Activated CD4-positive, alpha-beta T cell treated with anti-CD3 and anti-CD28 coated beads, Interleukin-2, amount 10 ng/mL, durations not matched to agents 24 days and 14 days (primary cell): ENCODE measurements at regions not wholly inside any gene's neighbourhood (a gene's known extent, or its start where the extent isn't known, plus 50 kb on each side); places are given as distances from the start of the nearest gene placed in this dataset.

Experiments used
- DNase-seq: peaks from one replicate; pipeline ENCODE4 v3.0.0; 2022
- H3K27ac Mint-ChIP-seq: one replicate; pipeline ENCODE4 v1.8.0; 2022; ENCODE audit warnings: mild to moderate bottlenecking, mixed read lengths
- H3K27me3 Mint-ChIP-seq: one replicate; pipeline ENCODE4 v1.8.0; 2022; ENCODE audit warnings: mixed read lengths
- H3K36me3 Mint-ChIP-seq: one replicate; pipeline ENCODE4 v1.8.0; 2022; ENCODE audit warnings: low read depth, mild to moderate bottlenecking, mixed read lengths
- H3K4me1 Mint-ChIP-seq: one replicate; pipeline ENCODE4 v1.8.0; 2021; ENCODE audit warnings: mixed read lengths
- H3K4me3 Mint-ChIP-seq: one replicate; pipeline ENCODE4 v1.8.0; 2022; ENCODE audit warnings: mild to moderate bottlenecking, moderate library complexity, mixed read lengths
- H3K9me3 Mint-ChIP-seq: one replicate; pipeline ENCODE4 v1.8.0; 2021; ENCODE audit warnings: mixed read lengths
- intact Hi-C: fragments of 100-400 bp; cut with micrococcal nuclease; formaldehyde crosslinking; loops from one replicate; pipeline ENCODE4 v1.15.1; 2023

- Mint-ChIP-seq H3K4me3 (no peak overlapping the region), H3K27ac (no peak overlapping the region), H3K9me3 (peaks cover 28% of the 10 kb centered on the region), H3K27me3 (peaks cover 2% of the 10 kb centered on the region), H3K4me1 (no peaks in the 10 kb centered on the region), H3K36me3 (no peaks in the 10 kb centered on the region)
- no peak for DNase-seq
- intact Hi-C loops = no loop called here
These were observed 110.9 kb downstream of the GALR1 start for GRCh38 chr18:77360315-77361190.

- no peak for DNase-seq
- intact Hi-C loops = no loop called here
These were observed 111.7 kb downstream of the GALR1 start for GRCh38 chr18:77361382-77361781.

GRCh38 chr18:77365667-77366066 is 116.0 kb downstream of the GALR1 start:
- no peaks in the 10 kb centered on the region for H3K36me3 Mint-ChIP-seq
- H3K4me1 Mint-ChIP-seq = no peaks in the 10 kb centered on the region
- DNase-seq = no peak
- no peak overlapping the region for H3K27ac Mint-ChIP-seq
- peaks cover 26% of the 10 kb centered on the region for H3K9me3 Mint-ChIP-seq
- intact Hi-C loops = no loop called here
- peaks cover 12% of the 10 kb centered on the region for H3K27me3 Mint-ChIP-seq
- no peak overlapping the region for H3K4me3 Mint-ChIP-seq

More at GRCh38 chr18:77361382-77361781, 111.7 kb downstream of the GALR1 start:
- H3K4me3 Mint-ChIP-seq = no peak overlapping the region
- peaks cover 7% of the 10 kb centered on the region for H3K27me3 Mint-ChIP-seq
- H3K4me1 Mint-ChIP-seq = no peaks in the 10 kb centered on the region
- H3K9me3 Mint-ChIP-seq = peaks cover 28% of the 10 kb centered on the region
- H3K36me3 Mint-ChIP-seq = no peaks in the 10 kb centered on the region
- H3K27ac Mint-ChIP-seq = no peak overlapping the region

- Mint-ChIP-seq H3K27ac (no peak overlapping the region), H3K27me3 (peaks cover 12% of the 10 kb centered on the region), H3K9me3 (peaks cover 20% of the 10 kb centered on the region), H3K36me3 (no peaks in the 10 kb centered on the region), H3K4me1 (no peaks in the 10 kb centered on the region), H3K4me3 (no peak overlapping the region)
- intact Hi-C loops = no loop called here
- DNase-seq = no peak
These were observed 116.5 kb downstream of the GALR1 start for GRCh38 chr18:77366067-77366719.

GRCh38 chr18:77366720-77367641 is 117.3 kb downstream of the GALR1 start:
- no peaks in the 10 kb centered on the region for H3K36me3 Mint-ChIP-seq
- no peak overlapping the region for H3K4me3 Mint-ChIP-seq
- intact Hi-C loops = no loop called here
- no peak overlapping the region for H3K27ac Mint-ChIP-seq
- H3K27me3 Mint-ChIP-seq = peaks cover 12% of the 10 kb centered on the region
- H3K9me3 Mint-ChIP-seq = peaks cover 15% of the 10 kb centered on the region
- no peak for DNase-seq
- H3K4me1 Mint-ChIP-seq = no peaks in the 10 kb centered on the region

GRCh38 chr18:77369644-77370043 is 120.0 kb downstream of the GALR1 start:
- intact Hi-C loops = no loop called here
- no peak overlapping the region for H3K4me3 Mint-ChIP-seq

GRCh38 chr18:77373730-77374445 is 124.2 kb downstream of the GALR1 start:
- no peaks in the 10 kb centered on the region for H3K4me1 Mint-ChIP-seq
- peaks cover 5% of the 10 kb centered on the region for H3K9me3 Mint-ChIP-seq
- no peaks in the 10 kb centered on the region for H3K36me3 Mint-ChIP-seq
- intact Hi-C loops = no loop called here
- no peak for DNase-seq
- no peak overlapping the region for H3K27ac Mint-ChIP-seq
- no peaks in the 10 kb centered on the region for H3K27me3 Mint-ChIP-seq
- no peak overlapping the region for H3K4me3 Mint-ChIP-seq

More at GRCh38 chr18:77369644-77370043, 120.0 kb downstream of the GALR1 start:
- H3K36me3 Mint-ChIP-seq = no peaks in the 10 kb centered on the region
- peaks cover 5% of the 10 kb centered on the region for H3K9me3 Mint-ChIP-seq
- no peak overlapping the region for H3K27ac Mint-ChIP-seq
- peaks cover 10% of the 10 kb centered on the region for H3K27me3 Mint-ChIP-seq
- no peaks in the 10 kb centered on the region for H3K4me1 Mint-ChIP-seq
- DNase-seq = no peak

GRCh38 chr18:77374446-77374805 is 124.8 kb downstream of the GALR1 start:
- intact Hi-C loops = no loop called here
- H3K27ac Mint-ChIP-seq = no peak overlapping the region

GRCh38 chr18:77376043-77376732 is 126.5 kb downstream of the GALR1 start:
- DNase-seq = no peak
- Mint-ChIP-seq H3K36me3 (no peaks in the 10 kb centered on the region), H3K9me3 (no peaks in the 10 kb centered on the region), H3K4me1 (no peaks in the 10 kb centered on the region), H3K27me3 (peaks cover 1% of the 10 kb centered on the region), H3K4me3 (no peak overlapping the region), H3K27ac (no peak overlapping the region)
- intact Hi-C loops = no loop called here

More at GRCh38 chr18:77374446-77374805, 124.8 kb downstream of the GALR1 start:
- no peaks in the 10 kb centered on the region for H3K36me3 Mint-ChIP-seq
- peaks cover 1% of the 10 kb centered on the region for H3K27me3 Mint-ChIP-seq
- no peak overlapping the region for H3K4me3 Mint-ChIP-seq
- no peaks in the 10 kb centered on the region for H3K4me1 Mint-ChIP-seq
- no peak for DNase-seq
- peaks cover 5% of the 10 kb centered on the region for H3K9me3 Mint-ChIP-seq

- H3K4me1 Mint-ChIP-seq = no peaks in the 10 kb centered on the region
- no peak for DNase-seq
- no peaks in the 10 kb centered on the region for H3K36me3 Mint-ChIP-seq
- H3K27ac Mint-ChIP-seq = no peak overlapping the region
- intact Hi-C loops = no loop called here
- no peaks in the 10 kb centered on the region for H3K9me3 Mint-ChIP-seq
- peaks cover 4% of the 10 kb centered on the region for H3K27me3 Mint-ChIP-seq
- no peak overlapping the region for H3K4me3 Mint-ChIP-seq
These were observed 127.1 kb downstream of the GALR1 start for GRCh38 chr18:77376733-77377094.

GRCh38 chr18:77377813-77378212 is 128.2 kb downstream of the GALR1 start:
- Mint-ChIP-seq H3K36me3 (no peaks in the 10 kb centered on the region), H3K4me1 (no peaks in the 10 kb centered on the region), H3K27ac (no peak overlapping the region), H3K27me3 (peaks cover 8% of the 10 kb centered on the region), H3K4me3 (no peak overlapping the region), H3K9me3 (no peaks in the 10 kb centered on the region)
- intact Hi-C loops = no loop called here
- DNase-seq = no peak

- H3K4me3 Mint-ChIP-seq = no peak overlapping the region
- H3K27me3 Mint-ChIP-seq = peaks cover 20% of the 10 kb centered on the region
- H3K27ac Mint-ChIP-seq = no peak overlapping the region
- no peaks in the 10 kb centered on the region for H3K9me3 Mint-ChIP-seq
- H3K4me1 Mint-ChIP-seq = no peaks in the 10 kb centered on the region
- intact Hi-C loops = no loop called here
- DNase-seq = no peak
- no peaks in the 10 kb centered on the region for H3K36me3 Mint-ChIP-seq
These were observed 130.4 kb downstream of the GALR1 start for GRCh38 chr18:77379976-77380509.

- intact Hi-C loops = no loop called here
- no peak for DNase-seq
These were observed 131.0 kb downstream of the GALR1 start for GRCh38 chr18:77380695-77381094.

More at GRCh38 chr18:77380695-77381094, 131.0 kb downstream of the GALR1 start:
- H3K9me3 Mint-ChIP-seq = no peaks in the 10 kb centered on the region
- peaks cover 24% of the 10 kb centered on the region for H3K27me3 Mint-ChIP-seq
- no peaks in the 10 kb centered on the region for H3K36me3 Mint-ChIP-seq
- H3K4me1 Mint-ChIP-seq = no peaks in the 10 kb centered on the region
- H3K27ac Mint-ChIP-seq = no peak overlapping the region
- H3K4me3 Mint-ChIP-seq = no peak overlapping the region
